GM18511 (cell line): ENCODE measurements at regions not wholly inside any gene's neighbourhood (a gene's known extent, or its start where the extent isn't known, plus 50 kb on each side); places are given as distances from the start of the nearest gene placed in this dataset.

ENCODE experiments used
- ATAC-seq: cut with Tn5 transposase; IDR thresholded peaks from one replicate; pipeline ENCODE4 v1.9.1; 2021; ENCODE audit warnings: mild to moderate bottlenecking, moderate library complexity; ENCODE audit not compliant: unreplicated experiment

GRCh38 chr6:128676456-128676855 is 156.1 kb upstream of the PTPRK start:
- no peak for ATAC-seq

- ATAC-seq: no peak
Measured at GRCh38 chr6:128672023-128672422, 151.6 kb upstream of the PTPRK start.

- ATAC-seq: no peak
Measured at GRCh38 chr6:128667339-128667858, 147.0 kb upstream of the PTPRK start.

GRCh38 chr6:128666405-128666804 is 146.0 kb upstream of the PTPRK start:
- no peak for ATAC-seq

GRCh38 chr6:128663238-128663637 is 142.8 kb upstream of the PTPRK start:
- ATAC-seq: peak; percentile 82

GRCh38 chr6:128659878-128660622 is 139.7 kb upstream of the PTPRK start:
- no peak for ATAC-seq

GRCh38 chr6:128659276-128659675 is 138.9 kb upstream of the PTPRK start:
- ATAC-seq: no peak

GRCh38 chr6:128657181-128657580 is 136.8 kb upstream of the PTPRK start:
- ATAC-seq: no peak

- peak; percentile 88 for ATAC-seq
Measured at GRCh38 chr6:128655978-128656498, 135.6 kb upstream of the PTPRK start.

- ATAC-seq: no peak
Measured at GRCh38 chr6:128648022-128648598, 127.7 kb upstream of the PTPRK start.

GRCh38 chr6:128642132-128642531 is 121.7 kb upstream of the PTPRK start:
- ATAC-seq: no peak

GRCh38 chr6:128641703-128642102 is 121.3 kb upstream of the PTPRK start:
- ATAC-seq: no peak

- ATAC-seq: no peak
Measured at GRCh38 chr6:128638817-128639216, 118.4 kb upstream of the PTPRK start.

GRCh38 chr6:128635219-128635618 is 114.8 kb upstream of the PTPRK start:
- ATAC-seq: no peak

- ATAC-seq: no peak
Measured at GRCh38 chr6:128632131-128632530, 111.7 kb upstream of the PTPRK start.

GRCh38 chr6:128631031-128631430 is 110.6 kb upstream of the PTPRK start:
- ATAC-seq: no peak

GRCh38 chr6:128630213-128630612 is 109.8 kb upstream of the PTPRK start:
- ATAC-seq: peak; percentile 63

GRCh38 chr6:128617285-128617684 is 96.9 kb upstream of the PTPRK start:
- ATAC-seq: no peak

GRCh38 chr6:128616342-128616741 is 95.9 kb upstream of the PTPRK start:
- no peak for ATAC-seq

GRCh38 chr6:128606611-128607010 is 86.2 kb upstream of the PTPRK start:
- peak; percentile 81 for ATAC-seq

GRCh38 chr6:128605961-128606360 is 85.6 kb upstream of the PTPRK start:
- no peak for ATAC-seq

- ATAC-seq: no peak
Measured at GRCh38 chr6:128601060-128601459, 80.7 kb upstream of the PTPRK start.
